Hepatocyte (in vitro differentiated cells): ENCODE measurements at regions not wholly inside any gene's neighbourhood (a gene's known extent, or its start where the extent isn't known, plus 50 kb on each side); places are given as distances from the start of the nearest gene placed in this dataset.

Experiments
- DNase-seq: peaks from one replicate; pipeline ENCODE4 v3.0.0-alpha.2; 2016; ENCODE audit warnings: low spot score
- H2AFZ ChIP-seq: fragments of 200-600 bp; sonication (generic); 2 replicates; pipeline ENCODE4 v1.6.0; 2016; ENCODE audit warnings: antibody characterized with exemption, mild to moderate bottlenecking
- H3K27ac ChIP-seq: fragments of 200-600 bp; sonication (generic); 2 replicates; pipeline ENCODE4 v1.5.1; 2016; ENCODE audit warnings: mild to moderate bottlenecking
- H3K27me3 ChIP-seq: fragments of 200-600 bp; sonication (generic); 2 replicates; pipeline ENCODE4 v1.6.1; 2016
- H3K36me3 ChIP-seq: fragments of 200-600 bp; sonication (generic); replicated peaks from 2 replicates; pipeline ENCODE4 v1.5.1; 2016; ENCODE audit warnings: low read depth; ENCODE audit not compliant: insufficient read depth
- H3K4me1 ChIP-seq: fragments of 200-600 bp; sonication (generic); 2 replicates; pipeline ENCODE4 v1.5.1; 2016; ENCODE audit warnings: mild to moderate bottlenecking, moderate library complexity; ENCODE audit not compliant: insufficient read depth
- H3K4me2 ChIP-seq: fragments of 200-600 bp; sonication (generic); 2 replicates; pipeline ENCODE4 v1.6.0; 2016
- H3K4me3 ChIP-seq: fragments of 200-600 bp; sonication (generic); 2 replicates; pipeline ENCODE4 v1.5.1; 2016; ENCODE audit warnings: mild to moderate bottlenecking
- H3K79me2 ChIP-seq: fragments of 200-600 bp; sonication (generic); 2 replicates; pipeline ENCODE4 v1.6.0; 2017; ENCODE audit warnings: mild to moderate bottlenecking
- H3K9me2 ChIP-seq: fragments of 200-600 bp; sonication (generic); replicated peaks from 2 replicates; pipeline ENCODE4 v1.6.0; 2017; ENCODE audit warnings: mild to moderate bottlenecking; ENCODE audit not compliant: insufficient read depth
- H3K9me3 ChIP-seq: fragments of 200-600 bp; sonication (generic); 2 replicates; pipeline ENCODE4 v1.5.1; 2016; ENCODE audit warnings: low read depth, mild to moderate bottlenecking
- H4K20me1 ChIP-seq: fragments of 200-600 bp; sonication (generic); 2 replicates; pipeline ENCODE4 v1.6.0; 2016; ENCODE audit warnings: mild to moderate bottlenecking; ENCODE audit not compliant: insufficient read depth, poor library complexity, severe bottlenecking
- CTCF ChIP-seq: fragments of 200-600 bp; sonication (generic); IDR thresholded peaks from 2 replicates; pipeline ENCODE4 v1.5.1; 2016; ENCODE audit warnings: antibody characterized with exemption, mild to moderate bottlenecking; ENCODE audit not compliant: poor library complexity
- EZH2 ChIP-seq: fragments of 200-600 bp; sonication (generic); IDR thresholded peaks from 2 replicates; pipeline ENCODE4 v1.6.1; 2016; ENCODE audit warnings: antibody characterized with exemption, mild to moderate bottlenecking, borderline replicate concordance
- EZH2phosphoT487 ChIP-seq: fragments of 200-600 bp; sonication (generic); IDR thresholded peaks from one replicate; pipeline ENCODE4 v1.6.1; 2018; ENCODE audit warnings: antibody characterized with exemption, mild to moderate bottlenecking, low read depth, moderate library complexity; ENCODE audit not compliant: unreplicated experiment, severe bottlenecking
- WGBS: methylation state at CpG from one replicate; pipeline ENCODE4 v1.1.6; 2016; ENCODE audit warnings: low lambda C conversion rate; ENCODE audit errors: missing lambda C conversion rate; 5-methylcytosine and 5-hydroxymethylcytosine counted together

GRCh38 chr1:87584586-87584985 is 255.9 kb downstream of the LMO4 start:
- H3K9me2 ChIP-seq, result no peaks in the 10 kb centered on the region
- no peaks in the 10 kb centered on the region for H3K79me2 ChIP-seq
- H2AFZ ChIP-seq, result no peak overlapping the region
- WGBS, result 29% methylated on average over 1 of the region's 1 CpG
- peak overlapping the region; percentile 2 for H3K4me2 ChIP-seq
- H3K27ac ChIP-seq, result peak overlapping the region; percentile 40
- H3K9me3 ChIP-seq, result no peaks in the 10 kb centered on the region
- TF ChIP-seq EZH2phosphoT487, result no peak
- TF ChIP-seq EZH2, result no peak
- TF ChIP-seq CTCF, result no peak
- H3K36me3 ChIP-seq, result no peaks in the 10 kb centered on the region
- no peaks in the 10 kb centered on the region for H3K27me3 ChIP-seq
- H4K20me1 ChIP-seq, result no peaks in the 10 kb centered on the region
- H3K4me3 ChIP-seq, result no peak overlapping the region
- DNase-seq, result peak; percentile 42
- peaks cover 14% of the 10 kb centered on the region for H3K4me1 ChIP-seq

- 79% methylated on average over 3 of the region's 3 CpGs for WGBS
- Histone ChIP-seq H3K27ac (no peak overlapping the region), H3K4me3 (no peak overlapping the region), H3K27me3 (no peaks in the 10 kb centered on the region), H2AFZ (no peak overlapping the region), H4K20me1 (no peaks in the 10 kb centered on the region), H3K9me3 (no peaks in the 10 kb centered on the region), H3K9me2 (no peaks in the 10 kb centered on the region), H3K79me2 (no peaks in the 10 kb centered on the region), H3K4me2 (no peak overlapping the region), H3K36me3 (no peaks in the 10 kb centered on the region), H3K4me1 (peaks cover 22% of the 10 kb centered on the region)
- no peak for DNase-seq
- no peak for TF ChIP-seq EZH2
- TF ChIP-seq EZH2phosphoT487, result no peak
- no peak for TF ChIP-seq CTCF
Observed at GRCh38 chr1:87586501-87586900, 257.8 kb downstream of the LMO4 start.

GRCh38 chr1:87588495-87588894 is 259.8 kb downstream of the LMO4 start:
- Histone ChIP-seq H3K4me1 (peaks cover 17% of the 10 kb centered on the region), H3K79me2 (no peaks in the 10 kb centered on the region), H3K4me2 (no peak overlapping the region), H3K9me3 (no peaks in the 10 kb centered on the region), H4K20me1 (no peaks in the 10 kb centered on the region), H3K36me3 (no peaks in the 10 kb centered on the region), H3K4me3 (no peak overlapping the region), H3K27me3 (no peaks in the 10 kb centered on the region), H3K27ac (no peak overlapping the region), H3K9me2 (no peaks in the 10 kb centered on the region), H2AFZ (no peak overlapping the region)
- TF ChIP-seq CTCF (no peak), EZH2phosphoT487 (no peak), EZH2 (no peak)
- no peak for DNase-seq
- WGBS, result 56% methylated on average over 4 of the region's 4 CpGs

- Histone ChIP-seq H4K20me1 (no peaks in the 10 kb centered on the region), H3K27ac (no peak overlapping the region), H3K9me3 (no peaks in the 10 kb centered on the region), H3K9me2 (no peaks in the 10 kb centered on the region), H3K4me2 (no peak overlapping the region), H3K4me1 (peaks cover 26% of the 10 kb centered on the region), H2AFZ (no peak overlapping the region), H3K4me3 (no peak overlapping the region), H3K79me2 (no peaks in the 10 kb centered on the region), H3K36me3 (no peaks in the 10 kb centered on the region), H3K27me3 (no peaks in the 10 kb centered on the region)
- no peak for TF ChIP-seq EZH2
- no peak for TF ChIP-seq EZH2phosphoT487
- no peak for TF ChIP-seq CTCF
- DNase-seq, result no peak
- 75% methylated on average over 6 of the region's 6 CpGs for WGBS
Observed at GRCh38 chr1:87591492-87591891, 262.8 kb downstream of the LMO4 start.
